Hematopoietic multipotent progenitor cell treated with erythropoietin and hydrocortisone succinate and interleukin-3 and kit ligand, for 6 days (in vitro differentiated cells): ENCODE measurements at regions not wholly inside any gene's neighbourhood (a gene's known extent, or its start where the extent isn't known, plus 50 kb on each side); places are given as distances from the start of the nearest gene placed in this dataset.

ENCODE experiments used
- DNase-seq: peaks from one replicate; pipeline ENCODE4 v3.0.0-alpha.2; 2015

DNA sequence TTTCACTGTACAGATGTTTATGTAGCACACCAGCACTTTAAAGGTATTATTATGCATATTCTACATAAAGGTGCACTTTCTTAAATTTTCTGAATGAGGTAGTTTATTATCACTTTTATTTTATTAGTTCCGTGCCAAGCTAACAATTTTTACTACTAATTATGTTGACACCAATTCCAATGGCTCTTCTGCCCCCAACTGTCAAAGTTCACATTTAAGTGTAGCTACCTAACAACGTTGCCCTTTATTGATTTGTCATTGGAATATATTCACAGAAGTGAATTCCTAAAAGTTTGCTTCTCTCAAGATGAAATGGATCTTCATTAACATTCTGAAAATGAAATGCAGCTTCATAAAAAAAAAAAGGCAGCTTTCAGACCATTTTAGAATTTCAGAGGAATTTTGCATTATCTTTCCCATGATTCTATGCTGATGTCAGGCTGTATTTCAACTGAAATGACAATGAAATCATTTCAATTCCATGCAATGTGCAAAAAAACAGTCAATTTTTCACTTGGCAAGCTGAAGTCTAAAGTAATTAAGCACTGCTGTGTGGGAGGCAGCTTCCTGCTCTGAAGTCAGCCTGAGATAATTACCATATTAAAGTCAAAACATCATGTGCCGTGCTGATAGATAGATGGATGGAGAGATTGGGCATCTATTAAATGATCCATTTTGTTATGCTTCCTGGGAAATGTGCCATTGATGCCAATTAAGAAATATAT, 229.2 kb downstream of the TTLL7 start:
- no peak for DNase-seq

DNA sequence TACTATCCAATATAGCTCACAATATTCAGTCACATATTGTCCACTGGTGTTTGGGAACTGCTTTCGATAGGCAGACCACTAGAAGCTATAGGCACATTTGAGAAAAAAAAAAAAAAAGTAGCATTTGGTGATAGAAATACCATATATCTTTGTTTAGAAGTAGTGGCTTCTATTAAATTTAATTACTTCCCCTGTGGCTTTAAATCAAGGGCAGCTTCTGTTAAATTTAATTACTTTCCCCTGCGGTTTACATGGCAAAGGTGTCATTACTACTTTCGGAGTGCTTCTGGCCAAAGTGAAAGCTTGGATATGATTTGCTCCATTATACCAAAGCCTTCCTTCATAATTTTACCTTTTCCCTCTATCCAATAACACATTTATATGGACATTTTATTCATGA, 229.9 kb downstream of the TTLL7 start:
- DNase-seq: no peak

DNA sequence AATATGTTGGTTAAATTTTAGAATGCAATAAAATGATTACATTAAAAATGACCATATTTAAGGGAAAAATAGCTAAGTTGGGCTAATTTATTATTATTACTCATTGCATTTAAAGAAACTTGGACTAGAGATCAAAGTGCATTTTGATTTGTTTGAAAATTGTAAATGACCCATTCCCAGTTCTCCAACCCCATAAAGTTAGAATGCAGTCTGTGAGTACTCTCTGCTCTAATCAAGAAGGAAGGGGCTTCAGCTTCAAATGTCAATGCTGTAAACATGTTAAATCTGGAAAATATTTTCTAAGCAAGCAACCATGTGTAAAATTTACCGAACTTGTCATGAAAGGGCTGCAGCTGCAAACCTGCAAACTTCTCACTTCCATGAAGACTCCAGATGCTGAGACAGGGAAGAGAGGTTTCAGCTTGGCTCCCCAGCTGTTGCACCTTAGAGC, 232.7 kb downstream of the TTLL7 start:
- DNase-seq: no peak

DNA sequence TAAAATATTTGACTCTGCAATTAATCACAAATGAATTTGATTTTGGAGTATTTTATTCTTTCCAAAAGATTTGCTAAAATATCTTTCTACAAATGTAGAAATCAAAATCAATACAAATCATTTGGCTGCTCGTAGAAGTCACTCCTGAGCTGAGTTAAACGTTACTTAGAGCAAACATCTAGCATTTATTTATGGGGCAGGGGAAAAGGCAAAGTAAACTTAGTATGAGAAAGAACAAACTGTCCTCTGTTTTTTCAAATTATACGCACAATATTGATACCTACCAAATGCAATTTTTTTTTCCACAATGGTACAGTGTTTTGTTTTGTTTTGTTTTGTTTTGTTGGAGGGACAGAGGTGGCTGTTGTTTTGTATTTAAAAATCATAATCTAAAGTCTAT, 233.8 kb downstream of the TTLL7 start:
- DNase-seq: no peak

- no peak for DNase-seq
Observed at GRCh38 chr1:83764209-83764608, 234.7 kb downstream of the TTLL7 start.

GRCh38 chr1:83763361-83764095, 235.4 kb downstream of the TTLL7 start:
- no peak for DNase-seq

DNA sequence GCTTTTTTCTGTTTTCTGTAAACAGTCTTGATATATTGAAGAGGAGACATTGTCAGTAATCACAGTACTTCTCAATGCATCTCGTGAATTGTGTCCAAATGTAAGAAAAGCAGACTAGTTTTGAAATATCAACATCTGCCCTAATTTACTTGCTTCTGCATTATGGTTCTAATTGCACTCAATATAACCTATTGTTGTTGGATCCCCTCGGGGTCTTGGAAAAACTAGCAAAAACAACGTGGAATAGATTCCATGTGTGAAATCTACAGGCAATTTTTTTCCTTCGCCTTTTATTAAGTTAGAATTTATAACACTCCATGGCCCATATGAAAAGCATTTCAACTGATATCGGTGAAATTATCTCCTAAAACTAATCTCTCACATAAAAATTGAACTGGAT, 236.5 kb downstream of the TTLL7 start:
- no peak for DNase-seq

DNA sequence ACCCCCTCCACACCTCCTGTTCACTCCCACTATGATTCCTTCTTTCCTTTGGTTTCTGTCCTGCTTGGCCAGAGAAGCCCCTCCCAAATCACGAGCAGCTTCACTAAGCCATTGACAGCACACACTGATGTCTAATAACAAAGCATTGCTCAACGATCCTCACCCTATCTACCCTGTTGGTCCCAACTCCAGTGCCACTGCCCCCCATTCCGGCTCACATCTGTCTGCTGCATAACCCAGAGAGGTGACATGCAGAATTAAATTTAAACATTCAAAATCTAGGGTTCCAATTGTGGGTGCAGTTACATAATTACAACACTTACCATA, 236.9 kb downstream of the TTLL7 start:
- no peak for DNase-seq

DNA sequence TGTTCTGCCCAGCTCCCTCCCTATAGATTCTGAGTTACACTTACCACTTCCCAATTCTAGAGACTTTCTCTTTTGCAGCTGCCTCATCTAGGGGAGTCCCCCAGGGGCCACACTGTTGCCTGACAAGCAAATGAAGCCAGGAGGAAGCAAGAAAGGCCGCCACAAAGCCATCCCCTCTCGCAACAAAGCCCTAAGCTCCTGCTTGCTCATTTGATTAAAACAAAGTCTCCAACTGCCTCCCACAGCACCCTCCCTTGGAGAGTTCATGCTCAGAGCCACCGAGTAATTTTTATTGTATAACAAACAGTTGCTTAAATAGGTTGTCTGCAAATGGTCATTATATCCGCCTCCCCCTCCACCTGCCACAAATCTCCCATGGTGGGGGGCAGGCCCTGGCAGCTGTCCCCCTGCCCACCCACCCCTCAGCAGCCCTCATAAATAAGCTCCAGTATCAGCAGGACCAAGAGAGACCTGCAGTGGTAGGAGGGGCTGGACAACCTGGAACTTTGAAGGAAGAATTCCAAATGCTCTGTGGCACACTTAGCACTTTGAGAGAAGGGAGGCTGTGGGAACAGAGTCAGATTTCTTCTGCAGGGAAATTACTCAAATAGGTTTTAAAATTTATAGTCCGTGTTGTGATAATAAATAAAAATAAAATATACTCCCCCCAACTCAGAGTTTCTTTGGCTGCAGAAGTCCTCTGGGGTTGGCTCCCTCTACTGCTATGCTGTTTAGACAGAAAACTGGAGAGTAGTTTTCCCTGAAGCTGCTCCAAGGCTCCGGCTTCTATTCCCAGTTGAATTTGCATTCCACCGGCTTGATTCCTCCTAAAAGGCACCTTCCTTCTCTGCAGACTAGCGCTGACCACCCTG, 237.5 kb downstream of the TTLL7 start:
- no peak for DNase-seq

DNA sequence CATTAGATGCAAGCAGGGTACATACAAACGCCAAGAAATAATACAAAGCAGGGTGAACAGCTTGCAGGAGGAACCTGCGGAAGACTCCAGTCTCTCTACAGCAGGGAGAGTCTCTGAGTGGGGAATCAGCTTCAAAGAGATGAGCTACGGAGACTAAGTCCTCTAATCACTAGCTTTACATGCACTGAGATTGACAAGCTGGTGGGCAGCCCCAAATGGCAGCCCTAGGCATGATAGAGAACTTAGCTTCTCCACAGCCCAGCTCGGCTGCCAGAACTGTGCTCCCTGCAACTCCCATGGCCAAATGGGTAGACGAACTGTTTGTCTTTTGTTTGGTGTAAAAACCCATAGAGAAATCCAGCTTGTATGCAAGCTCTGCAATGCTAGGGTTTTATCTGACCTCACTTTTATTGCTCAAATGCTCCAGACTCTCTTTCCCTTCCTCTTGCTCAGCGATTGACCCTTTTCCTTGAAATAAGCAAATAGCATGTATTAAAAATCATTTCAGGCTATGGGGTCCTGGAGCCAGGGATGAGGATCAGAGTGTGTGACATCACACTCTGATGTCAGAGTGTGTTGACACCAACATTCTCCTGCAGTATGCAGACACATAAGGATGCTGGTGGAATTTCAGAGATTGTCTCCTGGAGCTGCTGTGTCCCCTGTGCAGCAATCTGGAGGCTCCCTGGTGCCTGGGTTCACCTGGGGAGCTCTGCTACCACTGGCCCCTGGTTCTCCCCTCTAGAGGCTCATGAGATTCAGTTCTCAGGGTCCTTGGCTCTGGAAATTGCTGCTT, 238.5 kb downstream of the TTLL7 start:
- no peak for DNase-seq

GRCh38 chr1:83756984-83757717, 241.8 kb downstream of the TTLL7 start:
- DNase-seq: no peak

GRCh38 chr1:83751602-83752001, 247.3 kb downstream of the TTLL7 start:
- DNase-seq: no peak

DNA sequence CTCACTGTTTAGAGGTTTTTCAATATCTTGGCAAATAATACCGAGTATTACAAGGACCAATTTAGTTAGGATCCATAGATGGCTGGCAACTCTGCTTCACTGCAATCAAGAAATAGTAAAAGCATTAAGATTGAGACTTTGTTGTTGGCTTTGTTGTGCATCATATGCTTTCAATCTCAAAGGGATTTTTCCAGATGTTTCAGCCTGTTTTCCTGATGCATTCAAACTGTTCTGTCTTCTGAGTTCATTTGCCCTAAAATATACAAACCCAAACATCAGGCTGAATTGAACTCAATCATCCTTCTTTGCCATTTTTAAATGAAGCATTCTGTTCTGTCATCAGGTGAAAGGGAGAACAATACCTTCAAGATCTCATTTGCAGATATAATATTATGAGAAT, 248.7 kb downstream of the TTLL7 start:
- no peak for DNase-seq

DNA sequence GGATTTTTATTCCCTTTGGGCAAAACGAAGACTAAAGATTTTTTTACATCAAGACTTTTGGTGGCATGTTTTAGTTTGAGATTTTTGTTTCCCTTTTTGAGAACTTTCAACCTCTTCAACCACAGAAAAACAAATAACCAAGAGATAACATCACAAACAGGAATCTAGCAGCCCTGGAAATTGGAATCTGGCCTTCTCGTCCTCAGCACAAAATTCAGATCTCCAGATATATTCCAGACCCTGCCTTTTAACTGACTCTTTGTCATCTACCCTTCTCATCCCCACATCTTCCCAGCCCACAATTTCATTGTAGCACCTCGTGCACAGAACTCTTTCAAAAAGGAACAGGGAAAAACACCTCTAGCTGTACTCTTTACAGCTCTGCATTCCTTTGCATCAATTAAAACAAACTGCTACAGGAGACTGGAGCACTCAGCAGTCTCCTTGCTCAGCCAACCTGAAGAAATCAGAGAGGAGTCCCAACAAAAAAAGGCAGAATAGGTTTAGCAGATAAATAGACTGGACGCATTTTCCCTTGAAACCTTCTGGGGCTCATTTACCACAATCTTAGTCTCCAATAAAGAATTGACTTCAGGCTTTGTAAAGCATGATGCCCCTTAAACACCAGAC, 251.0 kb downstream of the TTLL7 start:
- DNase-seq: no peak

DNA sequence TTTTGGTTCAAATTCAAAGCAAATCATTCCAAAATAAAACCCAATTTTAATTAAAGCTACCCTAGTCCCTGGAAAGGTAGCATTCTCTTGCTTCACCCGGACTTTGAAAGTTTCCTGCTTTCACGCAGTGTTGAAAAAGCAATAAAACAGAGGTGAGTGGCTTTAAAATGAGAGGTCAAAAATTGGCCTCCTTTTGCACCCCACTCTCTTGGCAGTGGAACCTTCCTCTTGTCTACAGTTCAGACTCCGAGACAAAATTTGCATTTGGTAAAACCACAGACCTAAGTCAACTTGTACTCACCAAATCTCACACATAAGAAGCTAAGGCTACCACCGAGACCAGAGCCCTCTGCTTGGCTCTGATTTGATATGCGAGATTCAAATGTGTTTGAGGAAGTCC, 252.7 kb downstream of the TTLL7 start:
- no peak for DNase-seq

DNA sequence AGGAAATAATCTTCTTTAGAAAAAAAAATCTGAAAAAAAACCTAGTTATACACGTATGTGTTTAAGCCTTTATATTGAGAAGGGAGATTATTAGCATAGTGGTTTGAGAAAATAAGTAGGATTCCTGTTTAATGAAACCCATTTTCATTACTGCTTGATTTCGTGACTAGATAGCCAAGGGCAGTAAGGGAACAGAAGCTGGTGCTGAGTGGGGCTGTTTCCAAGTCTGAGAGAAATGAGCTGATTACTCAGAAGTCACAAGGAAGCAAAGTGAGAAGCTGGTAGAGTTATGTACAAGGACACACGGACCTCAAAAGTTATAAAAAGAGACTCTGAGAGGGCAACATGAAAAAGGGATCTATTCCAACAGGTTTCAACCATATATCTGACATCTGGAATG, 256.5 kb downstream of the TTLL7 start:
- no peak for DNase-seq

- no peak for DNase-seq
Observed at GRCh38 chr1:83741770-83742169, 257.2 kb downstream of the TTLL7 start.

- no peak for DNase-seq
Observed at GRCh38 chr1:83741348-83741747, 257.6 kb downstream of the TTLL7 start.

DNA sequence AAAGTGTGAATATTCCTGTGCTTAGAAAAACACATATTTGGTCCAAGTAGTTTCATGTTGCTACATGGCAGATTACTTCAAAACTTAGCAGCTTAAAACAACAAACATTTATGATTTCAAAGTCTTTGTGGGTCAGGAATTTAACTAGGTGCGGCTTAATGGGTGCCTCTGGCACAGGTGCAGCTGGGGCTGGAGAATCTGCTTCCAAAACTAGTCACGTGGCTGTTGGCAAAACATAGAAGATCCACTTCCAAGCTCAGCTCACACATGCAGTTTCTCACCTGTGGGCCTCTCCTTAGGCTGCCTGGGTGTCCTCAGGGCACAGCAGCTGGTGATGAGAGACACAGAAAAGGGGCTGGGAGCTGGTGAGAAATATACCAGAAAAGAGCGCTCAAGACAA, 263.4 kb downstream of the TTLL7 start:
- DNase-seq: no peak

DNA sequence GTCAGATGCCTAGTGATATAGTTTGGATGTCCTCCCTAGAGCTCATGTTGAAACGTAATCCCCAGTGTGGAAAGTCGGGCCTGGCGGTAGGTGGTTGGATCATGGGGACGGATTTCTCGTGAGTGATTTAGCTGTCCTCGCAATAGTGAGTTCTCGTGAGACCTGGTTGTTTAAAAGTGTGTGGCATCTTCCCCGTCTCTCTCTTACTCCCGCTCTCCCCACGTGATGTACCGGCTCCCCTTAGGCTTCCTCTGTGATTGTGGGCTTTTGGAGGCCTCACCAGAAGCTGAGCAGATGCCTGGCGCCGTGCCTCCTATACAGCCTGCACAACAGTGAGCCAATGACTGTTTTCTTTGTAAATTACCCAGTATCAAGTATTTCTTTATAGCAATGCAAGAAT, 264.5 kb downstream of the TTLL7 start:
- DNase-seq: no peak

DNA sequence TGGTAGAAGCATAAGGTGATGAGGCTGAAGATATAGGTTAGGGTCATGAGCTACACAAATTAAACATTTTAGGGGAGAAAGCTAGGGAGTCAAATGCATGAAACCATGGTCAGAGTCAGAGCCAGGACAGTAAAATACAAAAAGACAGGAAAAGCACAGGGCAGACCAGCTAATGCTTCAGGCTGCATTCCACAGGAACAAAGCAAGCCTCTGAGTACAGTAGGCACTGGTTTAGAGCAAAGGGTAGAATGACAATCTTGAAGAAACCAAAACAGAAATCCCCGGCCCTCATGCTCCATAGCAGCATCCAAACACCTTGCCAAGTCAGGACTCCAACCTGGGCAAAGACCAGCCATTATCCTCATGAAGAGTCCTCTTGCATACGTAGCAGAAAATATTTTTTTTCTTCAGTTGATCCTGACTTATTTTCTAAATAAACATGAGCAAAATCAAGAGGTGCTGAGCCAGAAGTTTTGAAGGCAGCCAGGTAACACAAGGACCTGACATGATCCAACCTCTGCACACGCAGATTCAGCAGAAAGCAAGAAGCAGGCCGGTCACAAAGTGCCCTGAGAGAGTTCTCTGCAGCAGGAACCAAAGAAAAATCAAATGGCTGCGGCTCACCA, 273.1 kb downstream of the TTLL7 start:
- no peak for DNase-seq
